ENCODE measurements at regions not wholly inside any gene's neighbourhood (a gene's known extent, or its start where the extent isn't known, plus 50 kb on each side); places are given as distances from the start of the nearest gene placed in this dataset.

DNA sequence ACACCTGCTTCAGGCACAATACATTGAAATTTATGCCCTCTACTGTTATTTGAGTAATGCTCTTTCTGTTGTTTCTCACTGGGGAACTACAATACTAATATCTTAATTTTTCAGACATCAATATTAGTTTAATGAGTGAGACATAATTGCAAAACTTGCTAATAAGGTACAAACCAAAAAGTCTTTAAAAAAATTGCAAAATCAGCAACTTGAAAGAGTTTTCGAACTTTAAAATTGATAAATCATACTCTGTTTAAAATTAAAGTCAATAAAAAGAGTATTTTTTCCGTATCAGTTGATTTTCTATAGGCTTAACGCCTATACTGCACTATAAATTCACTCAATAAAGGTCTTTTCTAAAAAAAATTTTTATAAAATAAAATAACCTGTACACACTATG, 1735.9 kb upstream of the SEL1L start:
- TF ChIP-seq, protein P1, sequence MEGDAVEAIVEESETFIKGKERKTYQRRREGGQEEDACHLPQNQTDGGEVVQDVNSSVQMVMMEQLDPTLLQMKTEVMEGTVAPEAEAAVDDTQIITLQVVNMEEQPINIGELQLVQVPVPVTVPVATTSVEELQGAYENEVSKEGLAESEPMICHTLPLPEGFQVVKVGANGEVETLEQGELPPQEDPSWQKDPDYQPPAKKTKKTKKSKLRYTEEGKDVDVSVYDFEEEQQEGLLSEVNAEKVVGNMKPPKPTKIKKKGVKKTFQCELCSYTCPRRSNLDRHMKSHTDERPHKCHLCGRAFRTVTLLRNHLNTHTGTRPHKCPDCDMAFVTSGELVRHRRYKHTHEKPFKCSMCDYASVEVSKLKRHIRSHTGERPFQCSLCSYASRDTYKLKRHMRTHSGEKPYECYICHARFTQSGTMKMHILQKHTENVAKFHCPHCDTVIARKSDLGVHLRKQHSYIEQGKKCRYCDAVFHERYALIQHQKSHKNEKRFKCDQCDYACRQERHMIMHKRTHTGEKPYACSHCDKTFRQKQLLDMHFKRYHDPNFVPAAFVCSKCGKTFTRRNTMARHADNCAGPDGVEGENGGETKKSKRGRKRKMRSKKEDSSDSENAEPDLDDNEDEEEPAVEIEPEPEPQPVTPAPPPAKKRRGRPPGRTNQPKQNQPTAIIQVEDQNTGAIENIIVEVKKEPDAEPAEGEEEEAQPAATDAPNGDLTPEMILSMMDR (IDR thresholded peaks at IDR 0.05) = no peak
- TF ChIP-seq POLR2A (IDR thresholded peaks at IDR 0.05) (no peak), POLR2AphosphoS5 (IDR thresholded peaks at IDR 0.05; ENCODE audit: insufficient read depth in 1 of 2, low read depth in 1 of 2) (no peak)

Measured in vagina (tissue), 2 donors.